Hepatocyte (in vitro differentiated cells): ENCODE measurements at regions not wholly inside any gene's neighbourhood (a gene's known extent, or its start where the extent isn't known, plus 50 kb on each side); places are given as distances from the start of the nearest gene placed in this dataset.

Experiments
- CTCF ChIP-seq: fragments of 200-600 bp; sonication (generic); IDR thresholded peaks from 2 replicates; pipeline ENCODE4 v1.5.1; 2016; ENCODE audit warnings: antibody characterized with exemption, mild to moderate bottlenecking; ENCODE audit not compliant: poor library complexity
- EZH2phosphoT487 ChIP-seq: fragments of 200-600 bp; sonication (generic); IDR thresholded peaks from one replicate; pipeline ENCODE4 v1.6.1; 2018; ENCODE audit warnings: antibody characterized with exemption, mild to moderate bottlenecking, low read depth, moderate library complexity; ENCODE audit not compliant: unreplicated experiment, severe bottlenecking

DNA sequence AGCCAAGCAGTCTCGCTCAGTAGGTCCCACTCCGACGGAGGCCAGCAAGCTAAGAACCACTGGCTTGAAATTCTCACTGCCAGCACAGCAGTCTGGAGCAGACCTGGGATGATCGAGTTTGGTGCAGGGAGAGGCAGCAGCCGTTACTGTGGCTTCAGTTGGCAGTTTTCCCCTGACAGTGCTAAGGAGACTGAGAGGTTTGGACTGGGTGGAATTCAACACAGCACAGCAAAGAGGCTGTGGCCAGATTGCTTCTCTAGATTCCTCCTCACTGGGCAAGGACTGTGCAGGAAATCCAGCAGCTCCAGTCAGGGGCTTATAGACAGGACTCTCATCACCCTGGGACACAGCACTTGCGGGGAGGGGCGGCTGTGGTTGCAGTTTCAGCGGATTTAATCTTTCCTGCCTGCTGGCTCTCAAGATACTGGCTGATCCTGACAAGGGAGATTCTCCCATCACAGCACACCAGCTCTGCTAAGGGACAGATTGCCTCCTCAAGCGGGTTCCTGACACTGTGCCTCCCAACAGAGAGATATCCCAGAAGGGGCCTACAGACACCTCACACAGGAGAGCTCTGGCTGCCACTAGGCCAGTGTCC, 122.1 kb downstream of the YIPF5 start:
- no peak for TF ChIP-seq CTCF
- TF ChIP-seq EZH2phosphoT487 = no peak
